ENCODE measurements at regions not wholly inside any gene's neighbourhood (a gene's known extent, or its start where the extent isn't known, plus 50 kb on each side); places are given as distances from the start of the nearest gene placed in this dataset.

DNA sequence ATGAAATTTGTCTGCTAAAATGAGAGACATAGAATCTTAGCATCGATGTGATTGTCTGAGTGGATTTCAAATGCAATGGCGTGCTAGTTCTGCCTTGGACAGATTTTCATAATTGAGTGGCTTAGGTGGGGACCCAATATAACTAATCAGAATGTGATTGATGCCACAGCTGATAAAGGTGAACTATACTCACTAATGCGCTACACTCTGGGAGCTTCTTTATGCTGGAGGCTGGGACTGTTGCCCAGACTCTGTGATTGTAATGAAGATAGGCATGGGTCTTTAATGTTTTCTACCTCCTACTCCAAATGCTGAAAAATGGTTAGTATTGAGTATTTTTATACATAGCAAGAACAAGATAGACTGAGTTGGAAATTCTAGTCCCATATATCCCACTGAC is 339.5 kb upstream of the SLC39A10 start:
- 97% methylated on average over 3 of the region's 3 CpGs; no CpG with 5 or more reads in 1 of the 2 experiments for WGBS, 2 experiments (ENCODE audit: extremely low coverage in 1 of 2, insufficient coverage in 1 of 2, insufficient read length in 1 of 2, insufficient replicate concordance in 2 of 2, low coverage in 1 of 2, low lambda C conversion rate in 2 of 2, missing lambda C conversion rate in 1 of 2)
- H4K8ac ChIP-seq (ENCODE audit: extremely low read depth, insufficient read depth, low read length), result no peak overlapping the region
- H2BK5ac ChIP-seq (ENCODE audit: low read depth, low read length), result no peak overlapping the region
- H3K23me2 ChIP-seq (ENCODE audit: low read depth, low read length), result no peaks in the 10 kb centered on the region; the same call in 1 of the 2 replicates
- no peak overlapping the region for H3K4me2 ChIP-seq (ENCODE audit: insufficient read depth in 1 of 2, low read depth in 2 of 2, low read length in 2 of 2)
- DNase-seq (ENCODE audit: low read depth in 1 of 2, low spot score in 2 of 2) (no peak), FAIRE-seq (no peak)
- H3K4me3 ChIP-seq (ENCODE audit: extremely low read depth in 1 of 4, insufficient read depth in 2 of 4, low read depth in 3 of 4, low read length in 4 of 4), result no peak overlapping the region
- H3K23ac ChIP-seq (ENCODE audit: insufficient read length), result no peak overlapping the region
- no peak overlapping the region for H4K91ac ChIP-seq (replicated peaks; ENCODE audit: insufficient read length, low read length)
- H3K4ac ChIP-seq (replicated peaks; ENCODE audit: insufficient read length, low read depth, low read length), result no peak overlapping the region
- no peak overlapping the region for H3K27ac ChIP-seq (ENCODE audit: low read depth, low read length)
- H3K27me3 ChIP-seq (replicated peaks in 1 of 4; ENCODE audit: control insufficient read depth in 3 of 4, extremely low read depth in 1 of 4, insufficient read depth in 3 of 4, low read length in 3 of 4), result no peaks in the 10 kb centered on the region
- no peak for TF ChIP-seq EGR1 (IDR thresholded peaks at IDR 0.05; ENCODE audit: borderline replicate concordance, low read depth, low read length)
- TF ChIP-seq HDAC6 (IDR thresholded peaks at IDR 0.05; ENCODE audit: low read depth, low read length), result no peak
- no peak for TF ChIP-seq BCL11A (IDR thresholded peaks at IDR 0.05; ENCODE audit: low read depth in 2 of 2, low read length in 2 of 2)
- no peak for TF ChIP-seq JUN (IDR thresholded peaks at IDR 0.05; ENCODE audit: low read depth, low read length)
- TF ChIP-seq RAD21 (IDR thresholded peaks at IDR 0.05 in 1 of 2, conservative IDR thresholded peaks at IDR 0.05 in 1 of 2; ENCODE audit: low read depth in 2 of 2, low read length in 2 of 2), result no peak
- no peak for TF ChIP-seq RNF2 (IDR thresholded peaks at IDR 0.05; ENCODE audit: borderline replicate concordance, low read depth, low read length, missing control alignments, poor library complexity, severe bottlenecking)
- no peak for TF ChIP-seq CBX8 (IDR thresholded peaks at IDR 0.05; ENCODE audit: borderline replicate concordance, low read depth, low read length)
- TF ChIP-seq BACH1 (IDR thresholded peaks at IDR 0.05; ENCODE audit: low read length), result no peak
- H3K9ac ChIP-seq (replicated peaks in 1 of 4; ENCODE audit: extremely low read depth in 1 of 4, low read depth in 3 of 4, low read length in 3 of 4), result no peak overlapping the region
- no peaks in the 10 kb centered on the region for H3K79me2 ChIP-seq (ENCODE audit: control insufficient read depth in 1 of 2, insufficient read depth in 2 of 2, low read length in 2 of 2)
- ChIA-PET CTCF (ENCODE audit: partially characterized antibody) (interaction anchor here (0.8 kb wide), 1 partner anchor 10 kb away, joined by 4 read pairs; no protein-coding TSS in a partner anchor), POLR2A (ENCODE audit: partially characterized antibody) (no interaction called here)
- H3K14ac ChIP-seq (ENCODE audit: insufficient read length), result no peak overlapping the region
- no peaks in the 10 kb centered on the region for H3K9me3 ChIP-seq (ENCODE audit: insufficient read depth in 2 of 2, low read depth in 1 of 2, low read length in 1 of 2)
- no peak overlapping the region for H4K5ac ChIP-seq (ENCODE audit: insufficient read length, low read depth, low read length)
- H3K18ac ChIP-seq (ENCODE audit: extremely low read depth, low read length), result no peak overlapping the region
- no peaks in the 10 kb centered on the region for H3K36me3 ChIP-seq (ENCODE audit: control insufficient read depth in 2 of 4, insufficient read depth in 4 of 4, low read length in 3 of 4)
- H3K56ac ChIP-seq (replicated peaks; ENCODE audit: insufficient read length, low read depth, low read length), result no peak overlapping the region
- H2BK12ac ChIP-seq (ENCODE audit: low read depth, low read length), result no peak overlapping the region
- no peaks in the 10 kb centered on the region for H4K20me1 ChIP-seq (replicated peaks in 1 of 2; ENCODE audit: control insufficient read depth in 1 of 2, insufficient read depth in 2 of 2, low read length in 2 of 2)
- H2BK15ac ChIP-seq (ENCODE audit: low read length), result no peak overlapping the region
- H2BK20ac ChIP-seq (ENCODE audit: low read length), result no peak overlapping the region
- no peak overlapping the region for H2BK120ac ChIP-seq (replicated peaks; ENCODE audit: low read depth, low read length)
- H2AK5ac ChIP-seq (ENCODE audit: low read depth, low read length), result no peak overlapping the region
- no peaks in the 10 kb centered on the region for H3K4me1 ChIP-seq (replicated peaks in 1 of 4; ENCODE audit: control insufficient read depth in 3 of 4, insufficient read depth in 4 of 4, low read length in 3 of 4)
- H2AFZ ChIP-seq (ENCODE audit: low read length), result no peak overlapping the region
- H3K79me1 ChIP-seq (ENCODE audit: low read depth, low read length), result no peaks in the 10 kb centered on the region
